AG10803 (cell line): ENCODE measurements at regions not wholly inside any gene's neighbourhood (a gene's known extent, or its start where the extent isn't known, plus 50 kb on each side); places are given as distances from the start of the nearest gene placed in this dataset.

Experiments
- DNase-seq: peaks from one replicate; pipeline ENCODE4 v3.0.0; 2010; ENCODE audit warnings: low read depth
- H3K4me3 ChIP-seq: 2 replicates; pipeline ENCODE4 v1.5.1; 2011; ENCODE audit warnings: mild to moderate bottlenecking, low read length, control low read depth
- TF ChIP-seq, protein P1 (sequence below): conservative IDR thresholded peaks from 2 replicates; pipeline ENCODE4 v1.5.1; 2011; ENCODE audit warnings: mild to moderate bottlenecking, low read length, control low read depth, inconsistent platforms

- TF ChIP-seq, protein P1, sequence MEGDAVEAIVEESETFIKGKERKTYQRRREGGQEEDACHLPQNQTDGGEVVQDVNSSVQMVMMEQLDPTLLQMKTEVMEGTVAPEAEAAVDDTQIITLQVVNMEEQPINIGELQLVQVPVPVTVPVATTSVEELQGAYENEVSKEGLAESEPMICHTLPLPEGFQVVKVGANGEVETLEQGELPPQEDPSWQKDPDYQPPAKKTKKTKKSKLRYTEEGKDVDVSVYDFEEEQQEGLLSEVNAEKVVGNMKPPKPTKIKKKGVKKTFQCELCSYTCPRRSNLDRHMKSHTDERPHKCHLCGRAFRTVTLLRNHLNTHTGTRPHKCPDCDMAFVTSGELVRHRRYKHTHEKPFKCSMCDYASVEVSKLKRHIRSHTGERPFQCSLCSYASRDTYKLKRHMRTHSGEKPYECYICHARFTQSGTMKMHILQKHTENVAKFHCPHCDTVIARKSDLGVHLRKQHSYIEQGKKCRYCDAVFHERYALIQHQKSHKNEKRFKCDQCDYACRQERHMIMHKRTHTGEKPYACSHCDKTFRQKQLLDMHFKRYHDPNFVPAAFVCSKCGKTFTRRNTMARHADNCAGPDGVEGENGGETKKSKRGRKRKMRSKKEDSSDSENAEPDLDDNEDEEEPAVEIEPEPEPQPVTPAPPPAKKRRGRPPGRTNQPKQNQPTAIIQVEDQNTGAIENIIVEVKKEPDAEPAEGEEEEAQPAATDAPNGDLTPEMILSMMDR = no peak
- no peak for DNase-seq
- no peak overlapping the region for H3K4me3 ChIP-seq
These were observed 58.9 kb upstream of the CTNNA2 start for GRCh38 chr2:79453918-79454317.

DNA sequence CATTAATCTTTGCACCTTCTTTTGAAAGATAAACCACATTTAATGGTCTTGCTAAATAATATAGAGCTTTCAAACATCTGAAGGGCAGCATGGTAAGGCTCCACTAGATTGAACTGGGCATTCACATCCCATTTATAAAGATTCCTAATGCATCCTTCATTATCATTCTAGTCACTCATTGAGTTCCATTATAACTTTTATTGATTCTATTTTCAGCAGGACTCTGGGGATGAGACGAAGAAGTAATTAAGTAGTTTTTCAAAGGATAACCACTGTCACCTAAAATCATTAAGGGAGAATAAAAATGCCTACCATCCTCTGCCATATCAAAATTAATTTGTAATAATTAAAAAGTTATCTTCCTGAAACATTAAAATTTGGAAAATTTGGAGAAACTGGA, 60.2 kb upstream of the CTNNA2 start:
- TF ChIP-seq, protein P1 = no peak
- H3K4me3 ChIP-seq = no peak overlapping the region
- no peak for DNase-seq

GRCh38 chr2:79447463-79447862, 65.4 kb upstream of the CTNNA2 start:
- no peak for DNase-seq

DNA sequence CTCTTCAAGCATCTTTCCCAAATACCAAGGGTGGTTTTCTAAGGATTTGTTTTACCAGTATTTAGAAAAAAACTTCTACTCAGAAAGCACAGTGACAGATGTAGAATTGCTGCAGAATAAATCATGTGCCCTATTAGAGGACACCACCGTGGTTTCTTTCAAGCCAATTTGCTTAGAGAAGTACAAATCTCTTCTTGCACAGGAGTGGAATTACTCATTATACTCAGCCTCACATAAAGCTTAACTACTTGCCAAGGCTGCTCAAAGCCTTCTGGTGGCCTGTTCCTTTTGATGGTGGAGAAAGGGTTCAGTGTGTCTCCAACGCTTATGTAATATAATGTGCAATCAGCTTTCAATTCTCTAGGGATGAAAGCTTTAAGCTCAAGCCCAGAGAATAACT, 66.5 kb upstream of the CTNNA2 start:
- TF ChIP-seq, protein P1 = no peak

More at GRCh38 chr2:79447463-79447862, 65.4 kb upstream of the CTNNA2 start:
- no peak overlapping the region for H3K4me3 ChIP-seq
- TF ChIP-seq, protein P1 = no peak

GRCh38 chr2:79437433-79438267, 75.2 kb upstream of the CTNNA2 start:
- no peak for DNase-seq
- H3K4me3 ChIP-seq = no peak overlapping the region
- TF ChIP-seq, protein P1 = no peak

More for the DNA sequence above, 66.5 kb upstream of the CTNNA2 start:
- H3K4me3 ChIP-seq = no peak overlapping the region
- DNase-seq = no peak

- DNase-seq = no peak
- TF ChIP-seq, protein P1 = no peak
- H3K4me3 ChIP-seq = no peak overlapping the region
These were observed 78.5 kb upstream of the CTNNA2 start for GRCh38 chr2:79434362-79434761.

DNA sequence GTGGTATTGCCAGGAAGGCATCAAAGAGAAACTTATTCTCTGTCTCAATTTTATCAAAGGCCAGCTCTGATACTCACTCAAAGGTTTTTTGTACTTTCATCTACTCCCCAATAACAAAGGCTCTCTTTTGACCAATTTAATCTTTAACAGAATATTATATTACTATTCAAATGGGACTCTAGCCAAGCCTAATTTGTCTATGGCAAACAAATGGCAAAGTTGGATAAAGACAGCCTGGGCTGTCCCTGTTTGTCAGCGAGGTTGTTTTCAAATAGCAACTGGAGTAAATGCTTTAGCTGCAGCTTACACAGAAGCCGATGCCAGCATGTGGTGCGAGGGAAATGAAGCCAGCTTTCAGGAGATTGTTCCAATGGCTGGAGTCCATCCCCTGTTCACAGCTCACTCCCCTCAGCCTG, 80.1 kb upstream of the CTNNA2 start:
- no peak for DNase-seq
- TF ChIP-seq, protein P1 = no peak
- no peak overlapping the region for H3K4me3 ChIP-seq
